NB4 (cell line): ENCODE measurements at regions not wholly inside any gene's neighbourhood (a gene's known extent, or its start where the extent isn't known, plus 50 kb on each side); places are given as distances from the start of the nearest gene placed in this dataset.

Experiments used
- CTCF ChIP-seq: IDR thresholded peaks from one replicate; pipeline ENCODE4 v1.5.1; 2012; ENCODE audit warnings: low read depth, low read length
- MYC ChIP-seq: IDR thresholded peaks from 2 replicates; pipeline ENCODE4 v1.6.1; 2011; ENCODE audit warnings: low read depth, low read length
- POLR2A ChIP-seq: IDR thresholded peaks from 2 replicates; pipeline ENCODE4 v1.6.1; 2011; ENCODE audit warnings: mild to moderate bottlenecking; ENCODE audit not compliant: insufficient read length; ENCODE audit errors: extremely low read depth

DNA sequence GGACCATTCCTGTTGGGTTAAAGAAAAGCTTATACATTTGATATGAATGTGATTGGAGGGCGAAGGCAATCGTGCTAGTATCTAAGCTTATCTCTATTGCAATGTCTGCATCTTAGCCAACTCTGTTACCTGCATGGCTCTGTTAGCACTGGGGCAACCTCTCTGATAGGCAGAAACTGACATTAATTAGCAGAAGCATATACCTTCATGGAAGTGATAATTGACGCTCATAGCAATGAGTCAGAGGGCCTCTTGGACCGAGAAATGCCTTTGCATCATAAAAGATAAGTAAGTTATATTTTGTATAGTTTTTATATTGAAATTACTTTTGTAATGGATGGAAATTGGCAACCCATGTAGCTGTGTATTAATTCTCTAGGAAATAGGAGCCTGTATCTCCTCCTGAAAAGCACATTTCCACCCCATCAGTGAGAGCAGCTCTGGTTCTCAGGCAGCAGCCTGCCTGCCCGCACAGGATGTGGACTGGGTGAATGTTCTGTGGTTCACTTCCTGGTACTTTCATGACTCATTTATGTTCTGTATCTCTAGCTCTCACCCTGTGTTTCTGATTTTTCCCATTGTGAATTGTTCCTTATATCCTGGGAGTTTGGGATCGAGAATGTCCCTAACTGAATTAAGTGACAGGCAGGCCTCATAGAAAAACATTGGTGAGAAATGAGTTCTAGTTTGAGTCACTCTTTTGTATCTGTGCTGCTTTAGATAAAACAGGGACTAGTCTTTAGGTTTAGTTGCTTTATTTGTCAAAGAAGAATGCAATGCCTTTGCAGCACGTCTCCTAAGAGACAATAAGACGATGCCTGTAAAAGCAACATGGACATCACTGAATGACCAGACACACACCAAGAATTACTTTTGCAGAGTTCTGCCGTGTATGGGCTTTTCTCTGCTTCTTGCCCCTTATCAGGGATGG lies 344.9 kb downstream of the DCDC2C start:
- TF ChIP-seq POLR2A: no peak
- TF ChIP-seq MYC: no peak
- TF ChIP-seq CTCF: no peak
